ENCODE measurements at regions not wholly inside any gene's neighbourhood (a gene's known extent, or its start where the extent isn't known, plus 50 kb on each side); places are given as distances from the start of the nearest gene placed in this dataset.

- no peak for TF ChIP-seq CTCF (conservative IDR thresholded peaks at IDR 0.05 in 1 of 2, IDR thresholded peaks at IDR 0.05 in 1 of 2; ENCODE audit: low read depth in 1 of 2, low read length in 2 of 2)
- no peak for TF ChIP-seq EZH2 (IDR thresholded peaks at IDR 0.05; ENCODE audit: low read length, missing control alignments)
Measured at GRCh38 chr7:156309016-156309620, 331.5 kb upstream of the RNF32 start.
